Ascending aorta (tissue), 2 donors: ENCODE measurements at regions not wholly inside any gene's neighbourhood (a gene's known extent, or its start where the extent isn't known, plus 50 kb on each side); places are given as distances from the start of the nearest gene placed in this dataset.

Experiments
- DNase-seq, 2 donors: peaks; one replicate each; pipeline ENCODE4 v3.0.0-alpha.2; 2019; ENCODE audit warnings: low spot score in 2 of 2
- H3K27ac ChIP-seq, 2 donors: fragments of 200-600 bp; sonication (generic); one replicate each; pipeline ENCODE4 v1.5.1; 2016 to 2017; ENCODE audit warnings: mild to moderate bottlenecking in 1 of 2
- H3K27me3 ChIP-seq: fragments of 200-600 bp; sonication (generic); one replicate; pipeline ENCODE4 v1.5.1; 2017
- H3K36me3 ChIP-seq, 2 donors: fragments of 200-600 bp; sonication (generic); one replicate each; pipeline ENCODE4 v1.5.1; 2016
- H3K4me1 ChIP-seq, 2 donors: fragments of 200-600 bp; sonication (generic); one replicate each; pipeline ENCODE4 v1.5.1; 2016 to 2017; ENCODE audit warnings: mild to moderate bottlenecking in 1 of 2
- H3K4me3 ChIP-seq, 2 donors: fragments of 200-600 bp; sonication (generic); one replicate each; pipeline ENCODE4 v1.5.1; 2016 to 2017; ENCODE audit warnings: mild to moderate bottlenecking in 1 of 2
- H3K9me3 ChIP-seq, 2 donors: fragments of 200-600 bp; sonication (generic); one replicate each; pipeline ENCODE4 v1.5.1; 2016
- CTCF ChIP-seq, 3 experiments: fragments of 200-600 bp in 2 of 3; fragments of 450-650 bp in 1 of 3; sonication (generic) in 2 of 3; IDR thresholded peaks; one replicate each; pipeline ENCODE4 v1.5.1; 2016 to 2019; ENCODE audit warnings: antibody characterized with exemption in 3 of 3, mild to moderate bottlenecking in 1 of 3, moderate library complexity in 1 of 3
- intact Hi-C: fragments of 100-400 bp; cut with DNase I; formaldehyde crosslinking; loops from one replicate; pipeline ENCODE4 v1.15.1; 2023

- no peaks in the 10 kb centered on the region for H3K27me3 ChIP-seq
- no peaks in the 10 kb centered on the region for H3K9me3 ChIP-seq
- no peak for TF ChIP-seq CTCF (IDR thresholded peaks at IDR 0.05)
- intact Hi-C loops: no loop called here
- H3K27ac ChIP-seq: no peak overlapping the region
- H3K4me1 ChIP-seq: no peaks in the 10 kb centered on the region
- H3K4me3 ChIP-seq: no peak overlapping the region
- DNase-seq: no peak
- no peaks in the 10 kb centered on the region for H3K36me3 ChIP-seq
Observed at GRCh38 chr14:82562881-82563280, 1029.2 kb upstream of the SEL1L start.

- intact Hi-C loops: no loop called here
- Histone ChIP-seq H3K9me3 (no peaks in the 10 kb centered on the region), H3K27me3 (no peaks in the 10 kb centered on the region), H3K36me3 (no peaks in the 10 kb centered on the region), H3K4me3 (no peak overlapping the region), H3K4me1 (no peaks in the 10 kb centered on the region), H3K27ac (no peak overlapping the region)
- no peak for TF ChIP-seq CTCF (IDR thresholded peaks at IDR 0.05)
- no peak for DNase-seq
Observed at GRCh38 chr14:82565825-82566224, 1032.2 kb upstream of the SEL1L start.

- DNase-seq: no peak
- no peak overlapping the region for H3K4me3 ChIP-seq
- no peaks in the 10 kb centered on the region for H3K27me3 ChIP-seq
- no peaks in the 10 kb centered on the region for H3K36me3 ChIP-seq
- intact Hi-C loops: no loop called here
- no peak overlapping the region for H3K27ac ChIP-seq
- no peak for TF ChIP-seq CTCF (IDR thresholded peaks at IDR 0.05)
- H3K9me3 ChIP-seq: no peaks in the 10 kb centered on the region
- H3K4me1 ChIP-seq: no peaks in the 10 kb centered on the region
Observed at GRCh38 chr14:82587226-82587625, 1053.6 kb upstream of the SEL1L start.

DNA sequence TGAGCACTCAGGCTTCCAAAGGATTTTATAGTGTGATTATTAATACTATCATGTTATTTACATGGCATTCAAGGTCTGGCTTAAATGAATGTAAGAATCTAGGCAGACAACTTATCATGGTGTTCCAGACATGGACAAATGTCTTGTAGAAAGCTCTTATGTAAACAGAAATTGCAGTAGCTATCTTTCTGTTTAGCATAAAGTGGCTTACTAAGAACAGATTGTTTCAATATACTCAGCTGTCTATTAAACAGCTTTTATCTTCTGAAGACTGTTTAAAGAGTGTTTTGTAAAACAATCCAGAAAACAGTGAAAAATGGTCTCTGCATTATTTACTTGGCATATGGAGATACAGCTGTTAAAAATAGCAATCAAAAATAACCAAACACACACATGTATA is 1061.8 kb upstream of the SEL1L start:
- intact Hi-C loops: no loop called here
- H3K4me1 ChIP-seq: no peaks in the 10 kb centered on the region
- DNase-seq: no peak
- H3K27me3 ChIP-seq: no peaks in the 10 kb centered on the region
- no peaks in the 10 kb centered on the region for H3K9me3 ChIP-seq
- H3K4me3 ChIP-seq: no peak overlapping the region
- no peak overlapping the region for H3K27ac ChIP-seq
- no peaks in the 10 kb centered on the region for H3K36me3 ChIP-seq
- TF ChIP-seq CTCF (IDR thresholded peaks at IDR 0.05): no peak

- no peaks in the 10 kb centered on the region for H3K27me3 ChIP-seq
Observed at GRCh38 chr14:82602794-82603193, 1069.1 kb upstream of the SEL1L start.

More at GRCh38 chr14:82602794-82603193, 1069.1 kb upstream of the SEL1L start:
- no peak for DNase-seq
- intact Hi-C loops: no loop called here
- H3K27ac ChIP-seq: no peak overlapping the region
- H3K9me3 ChIP-seq: no peaks in the 10 kb centered on the region
- no peak for TF ChIP-seq CTCF (IDR thresholded peaks at IDR 0.05)
- H3K4me1 ChIP-seq: no peaks in the 10 kb centered on the region
- H3K4me3 ChIP-seq: no peak overlapping the region
- H3K36me3 ChIP-seq: no peaks in the 10 kb centered on the region
